ENCODE measurements at regions not wholly inside any gene's neighbourhood (a gene's known extent, or its start where the extent isn't known, plus 50 kb on each side); places are given as distances from the start of the nearest gene placed in this dataset.

- 85 to 87% methylated on average over 10 of the region's 10 CpGs for WGBS, 2 donors
- H3K4me3 ChIP-seq (ENCODE audit: low read depth, poor library complexity, severe bottlenecking) = no peak overlapping the region
- TF ChIP-seq POLR2A (IDR thresholded peaks at IDR 0.05) = no peak
- TF ChIP-seq, protein P1, sequence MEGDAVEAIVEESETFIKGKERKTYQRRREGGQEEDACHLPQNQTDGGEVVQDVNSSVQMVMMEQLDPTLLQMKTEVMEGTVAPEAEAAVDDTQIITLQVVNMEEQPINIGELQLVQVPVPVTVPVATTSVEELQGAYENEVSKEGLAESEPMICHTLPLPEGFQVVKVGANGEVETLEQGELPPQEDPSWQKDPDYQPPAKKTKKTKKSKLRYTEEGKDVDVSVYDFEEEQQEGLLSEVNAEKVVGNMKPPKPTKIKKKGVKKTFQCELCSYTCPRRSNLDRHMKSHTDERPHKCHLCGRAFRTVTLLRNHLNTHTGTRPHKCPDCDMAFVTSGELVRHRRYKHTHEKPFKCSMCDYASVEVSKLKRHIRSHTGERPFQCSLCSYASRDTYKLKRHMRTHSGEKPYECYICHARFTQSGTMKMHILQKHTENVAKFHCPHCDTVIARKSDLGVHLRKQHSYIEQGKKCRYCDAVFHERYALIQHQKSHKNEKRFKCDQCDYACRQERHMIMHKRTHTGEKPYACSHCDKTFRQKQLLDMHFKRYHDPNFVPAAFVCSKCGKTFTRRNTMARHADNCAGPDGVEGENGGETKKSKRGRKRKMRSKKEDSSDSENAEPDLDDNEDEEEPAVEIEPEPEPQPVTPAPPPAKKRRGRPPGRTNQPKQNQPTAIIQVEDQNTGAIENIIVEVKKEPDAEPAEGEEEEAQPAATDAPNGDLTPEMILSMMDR (IDR thresholded peaks at IDR 0.05) = no peak
- intact Hi-C loops (cut with DNase I; ENCODE audit: low total_unique reads) = no loop called here
- DNase-seq (ENCODE audit: low spot score in 2 of 2) = no peak
These were observed 299.8 kb upstream of the CNTN4 start for GRCh38 chr3:1798711-1799405.

DNA sequence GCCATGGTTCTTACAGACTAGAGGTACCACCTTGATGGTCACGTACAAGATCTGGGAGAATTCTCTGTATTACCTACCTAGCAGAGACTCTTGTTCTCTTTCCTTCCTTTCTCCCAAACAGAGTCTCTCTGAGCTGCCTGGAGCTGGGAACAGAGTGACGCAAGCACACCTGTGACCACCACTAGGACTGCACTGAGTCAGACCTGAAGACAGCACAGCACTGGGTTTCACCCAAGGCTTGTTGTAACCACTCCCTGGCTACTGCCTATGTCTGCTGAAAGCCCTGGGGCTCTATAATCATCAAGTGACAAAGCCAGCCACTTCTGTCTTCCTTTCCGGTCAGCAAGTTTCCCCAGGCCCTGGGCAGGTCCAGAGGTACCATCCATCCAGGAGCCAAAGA, 293.3 kb upstream of the CNTN4 start:
- no peak for DNase-seq (ENCODE audit: low spot score in 2 of 2)
- intact Hi-C loops (cut with DNase I; ENCODE audit: low total_unique reads) = no loop called here
- no peak for TF ChIP-seq POLR2A (IDR thresholded peaks at IDR 0.05)
- TF ChIP-seq, protein P1 (IDR thresholded peaks at IDR 0.05) = no peak
- 88 to 91% methylated on average over 3 of the region's 3 CpGs for WGBS, 2 donors
- H3K4me3 ChIP-seq (ENCODE audit: low read depth, poor library complexity, severe bottlenecking) = no peak overlapping the region

DNA sequence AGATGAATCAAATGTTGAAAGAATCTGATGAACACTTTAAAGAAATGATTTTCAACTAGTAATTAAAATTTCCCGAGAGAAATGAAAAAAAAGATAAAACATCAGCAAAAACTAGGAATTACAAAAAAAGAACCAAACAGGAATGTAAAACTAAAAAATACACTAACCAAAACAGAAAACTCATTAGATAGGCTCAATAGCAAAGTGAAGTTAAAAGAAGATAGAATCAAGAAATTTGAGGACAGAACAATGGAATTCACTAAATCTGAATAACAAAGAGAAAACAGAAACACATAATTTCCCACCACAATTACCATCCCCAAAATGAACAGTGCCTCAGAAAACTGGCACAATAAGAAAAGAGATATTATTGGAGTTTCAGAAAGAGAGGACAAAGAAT, 290.1 kb upstream of the CNTN4 start:
- 89 to 91% methylated on average over 1 of the region's 1 CpG for WGBS, 2 donors
- TF ChIP-seq, protein P1 (IDR thresholded peaks at IDR 0.05) = no peak
- no peak overlapping the region for H3K4me3 ChIP-seq (ENCODE audit: low read depth, poor library complexity, severe bottlenecking)
- no peak for DNase-seq (ENCODE audit: low spot score in 2 of 2)
- intact Hi-C loops (cut with DNase I; ENCODE audit: low total_unique reads) = no loop called here

- no peak for TF ChIP-seq POLR2A (IDR thresholded peaks at IDR 0.05)
- TF ChIP-seq, protein P1 (IDR thresholded peaks at IDR 0.05) = no peak
- WGBS, 2 donors = 63 to 72% methylated on average over 5 of the region's 5 CpGs
- intact Hi-C loops (cut with DNase I; ENCODE audit: low total_unique reads) = no loop called here
- H3K4me3 ChIP-seq (ENCODE audit: low read depth, poor library complexity, severe bottlenecking) = no peak overlapping the region
- DNase-seq (ENCODE audit: low spot score in 2 of 2) = no peak
These were observed 274.8 kb upstream of the CNTN4 start for GRCh38 chr3:1823867-1824266.

- TF ChIP-seq, protein P1 (IDR thresholded peaks at IDR 0.05) = no peak
- TF ChIP-seq POLR2A (IDR thresholded peaks at IDR 0.05) = no peak
- no peak overlapping the region for H3K4me3 ChIP-seq (ENCODE audit: low read depth, poor library complexity, severe bottlenecking)
- intact Hi-C loops (cut with DNase I; ENCODE audit: low total_unique reads) = no loop called here
- DNase-seq (ENCODE audit: low spot score in 2 of 2) = no peak
- 87 to 90% methylated on average over 1 of the region's 1 CpG for WGBS, 2 donors
These were observed 274.3 kb upstream of the CNTN4 start for GRCh38 chr3:1824359-1824758.

DNA sequence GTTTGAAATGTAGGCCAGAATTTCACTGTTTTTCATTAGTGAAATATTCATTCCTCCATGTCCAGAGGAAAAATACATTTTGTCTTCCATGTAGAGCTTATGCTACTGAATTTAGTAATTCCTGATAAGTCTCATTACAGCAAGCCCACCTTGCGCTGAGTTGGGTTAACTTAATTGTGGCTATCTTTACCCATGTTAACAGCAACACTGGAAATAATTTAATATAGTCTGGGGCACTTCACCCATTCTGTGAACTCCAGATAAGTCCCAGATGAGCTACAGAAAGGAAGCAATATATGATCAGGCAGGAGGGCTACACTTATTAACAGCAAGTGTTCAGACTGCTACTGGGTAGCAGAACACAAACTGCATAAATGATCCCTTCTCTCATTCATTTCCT, 270.1 kb upstream of the CNTN4 start:
- 100% methylated on average over 1 of the region's 1 CpG for WGBS, 2 donors
- TF ChIP-seq, protein P1 (IDR thresholded peaks at IDR 0.05) = no peak
- TF ChIP-seq POLR2A (IDR thresholded peaks at IDR 0.05) = no peak
- intact Hi-C loops (cut with DNase I; ENCODE audit: low total_unique reads) = no loop called here
- H3K4me3 ChIP-seq (ENCODE audit: low read depth, poor library complexity, severe bottlenecking) = no peak overlapping the region
- no peak for DNase-seq (ENCODE audit: low spot score in 2 of 2)

Data from lower leg skin (tissue), 4 donors.